ENCODE measurements at regions not wholly inside any gene's neighbourhood (a gene's known extent, or its start where the extent isn't known, plus 50 kb on each side); places are given as distances from the start of the nearest gene placed in this dataset.
"Not testable (repeated sequence)": the region's sequence is repeated elsewhere in the genome, so short reads cannot be mapped to it uniquely, and the experiment has no call there.

DNA sequence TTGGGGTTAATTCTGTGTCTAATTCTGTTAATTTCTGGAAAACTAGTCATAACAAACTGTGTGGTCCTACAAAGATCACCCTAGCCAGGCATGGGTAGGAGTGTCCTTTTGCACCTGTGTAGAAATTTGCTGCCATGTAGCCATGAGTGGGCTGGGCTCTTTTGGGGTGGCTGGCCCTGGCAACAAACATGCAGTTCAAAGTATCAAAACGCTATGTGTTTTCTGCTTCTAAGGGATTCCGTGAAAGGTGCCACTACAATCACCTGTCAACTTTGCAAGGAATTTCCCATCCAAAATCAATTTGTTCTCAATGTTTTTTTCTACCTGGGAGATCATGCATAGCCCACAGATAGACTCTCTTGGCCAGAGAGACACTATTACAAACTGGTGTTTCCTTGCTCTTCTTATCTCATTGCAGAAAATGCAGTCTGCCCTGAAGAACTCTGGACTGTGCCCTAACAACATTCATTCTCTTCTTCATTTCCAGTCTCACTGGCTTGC, 537.7 kb upstream of the ID2 start:
- no peak for DNase-seq (ENCODE audit: low spot score)

DNA sequence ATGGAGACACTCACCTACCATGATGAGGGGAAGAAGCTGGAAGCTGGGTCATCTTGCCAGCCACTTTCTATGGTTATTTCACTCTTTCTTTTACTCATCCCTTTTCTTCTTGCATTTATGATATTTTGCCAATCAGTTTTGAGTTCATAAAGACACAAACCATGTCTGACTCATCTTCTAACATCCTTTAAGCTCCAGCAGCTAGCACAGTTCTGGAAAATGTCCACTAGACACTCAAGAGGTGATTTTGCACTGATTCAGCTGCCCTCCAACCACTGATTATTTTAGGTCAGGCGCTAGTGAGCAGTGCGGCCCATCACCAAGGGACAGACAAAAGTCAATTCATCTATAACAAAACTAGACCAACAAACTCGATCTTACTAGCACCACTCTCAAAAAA, 537.1 kb upstream of the ID2 start:
- no peak for DNase-seq (ENCODE audit: low spot score)

DNA sequence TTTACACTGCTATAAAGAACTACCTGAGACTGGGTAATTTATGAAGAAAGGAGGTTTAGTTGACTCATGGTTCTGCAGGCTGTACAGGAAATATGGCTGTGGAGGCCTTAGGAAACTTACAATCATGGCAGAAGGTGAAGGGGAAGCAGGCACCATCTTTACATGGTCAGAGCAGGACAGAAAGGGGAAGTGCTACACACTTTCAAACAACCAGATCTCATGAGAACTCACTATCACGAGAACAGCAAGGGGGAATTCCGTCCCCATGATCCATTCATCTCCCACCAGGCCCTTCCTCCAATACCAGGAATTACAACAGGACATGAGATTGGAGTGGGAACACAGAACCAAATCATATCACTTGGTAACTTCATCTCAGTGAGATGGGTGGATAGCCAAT, 536.5 kb upstream of the ID2 start:
- not testable (repeated sequence) for DNase-seq (ENCODE audit: low spot score)

DNA sequence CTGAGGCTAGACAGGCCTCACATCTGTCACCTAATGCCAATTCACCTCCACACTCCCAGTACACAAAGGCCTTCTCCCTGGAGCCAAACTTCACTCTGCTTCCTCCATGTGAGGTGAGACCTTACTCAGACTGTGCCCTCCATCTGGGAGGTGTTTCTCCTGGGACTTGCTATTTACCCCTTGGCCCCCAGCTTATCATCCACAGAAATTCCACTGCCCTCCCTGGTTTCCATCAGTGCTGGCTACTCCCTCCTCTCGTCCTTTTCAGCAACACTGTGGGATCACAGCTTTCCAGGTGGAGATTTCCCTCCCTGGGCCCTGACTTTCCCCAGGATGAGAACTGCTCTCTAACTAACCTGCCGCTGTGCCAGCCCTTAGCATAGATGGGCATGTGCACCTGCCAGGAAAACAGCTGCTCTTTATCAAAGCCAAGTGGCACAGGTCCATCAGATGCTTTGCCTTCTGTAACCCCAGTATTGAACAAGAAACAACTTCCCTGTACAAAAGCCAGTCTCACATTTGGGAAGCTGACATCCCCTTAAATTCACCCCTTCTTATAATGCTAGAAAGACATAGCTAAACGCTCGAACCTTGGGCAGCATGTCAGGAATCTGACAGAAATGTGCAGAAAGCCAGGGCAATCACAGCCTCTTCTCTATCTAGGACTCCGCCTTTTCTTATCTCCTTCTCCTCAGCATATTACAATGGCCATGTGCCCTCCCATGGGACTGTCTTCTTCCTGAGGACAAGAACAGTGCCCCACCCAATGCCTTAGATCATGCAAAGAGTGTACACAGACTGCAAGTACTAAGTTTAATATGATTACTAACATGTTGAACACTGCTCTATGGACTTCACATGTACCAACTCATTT, 535.5 kb upstream of the ID2 start:
- DNase-seq (ENCODE audit: low spot score) = no peak

DNA sequence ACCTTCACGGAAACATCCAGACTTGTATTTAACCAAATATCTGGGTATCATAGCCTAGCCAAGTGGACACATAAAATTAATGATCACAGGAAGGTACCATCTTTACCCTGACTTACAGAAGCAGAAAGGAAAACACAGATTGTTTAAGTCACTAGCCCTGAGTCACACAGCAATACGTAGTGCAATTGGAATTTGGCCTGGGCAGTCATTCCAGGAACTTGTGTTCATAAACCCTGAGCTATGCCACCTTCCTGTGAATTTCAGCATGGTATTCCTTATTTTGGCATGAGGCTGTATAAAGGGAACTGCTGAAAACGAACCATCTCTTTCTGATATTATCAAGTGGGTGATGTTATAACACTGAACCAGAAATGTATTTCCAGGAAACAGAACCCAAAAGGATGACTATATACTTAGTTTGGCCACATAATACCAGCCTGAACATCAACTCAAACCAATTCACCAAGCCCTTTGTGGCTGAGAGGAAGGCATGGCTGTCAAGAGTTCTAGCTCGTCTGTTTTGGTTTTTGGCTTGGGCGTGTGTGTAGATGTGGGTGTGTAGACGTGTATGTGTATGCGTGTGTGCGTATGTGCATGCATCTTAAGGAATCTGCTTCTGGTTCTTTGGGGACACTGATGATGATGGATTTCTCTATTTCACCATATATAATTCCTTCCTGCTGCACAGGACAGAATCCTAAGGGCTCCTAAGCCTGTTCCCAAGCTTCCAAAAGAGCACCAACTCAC, 533.4 kb upstream of the ID2 start:
- DNase-seq (ENCODE audit: low spot score) = no peak

DNA sequence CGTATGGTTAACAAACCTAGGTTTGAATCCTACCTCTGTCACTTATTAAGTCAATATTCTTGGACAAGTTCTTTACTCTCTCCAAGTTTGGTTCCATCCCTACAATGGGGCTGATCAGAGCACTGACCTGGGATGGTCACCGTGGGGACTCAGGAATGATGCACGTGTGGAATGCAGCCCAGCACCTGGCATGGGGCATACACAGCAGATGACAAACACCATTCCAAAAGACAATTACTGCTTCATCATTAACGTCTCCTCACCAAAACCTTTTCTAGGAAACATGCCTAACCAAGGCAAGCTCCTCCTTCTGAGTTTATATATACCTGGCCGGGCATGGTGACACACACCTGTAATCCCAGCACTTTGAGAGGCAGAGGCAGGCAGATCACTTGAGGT, 532.9 kb upstream of the ID2 start:
- DNase-seq (ENCODE audit: low spot score) = no peak

DNA sequence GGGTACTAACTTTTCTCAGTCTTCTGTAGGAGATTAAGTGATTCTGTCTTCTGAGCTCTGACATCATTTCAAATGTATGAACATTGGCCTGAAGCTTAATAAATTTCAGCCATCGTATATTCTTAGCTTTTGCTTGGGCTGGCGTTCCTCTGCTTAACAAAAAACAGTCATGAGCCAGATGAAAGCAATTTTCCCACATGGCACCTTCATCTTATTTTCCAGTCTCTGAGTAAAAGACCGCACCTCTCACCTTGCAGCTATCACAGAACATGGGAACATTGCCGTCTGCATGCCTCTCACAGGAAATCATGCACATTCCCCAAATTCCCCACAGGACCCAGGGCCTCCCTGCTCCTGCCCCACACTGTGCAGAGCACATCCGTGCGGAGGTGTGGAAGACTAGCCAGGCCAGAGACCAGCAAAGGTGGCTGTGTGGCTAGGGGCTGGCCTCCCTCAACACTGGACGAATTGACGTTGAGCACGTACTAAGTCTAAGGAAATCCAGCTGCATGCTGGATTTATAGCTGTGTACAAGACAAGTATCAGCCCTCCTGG, 531.8 kb upstream of the ID2 start:
- no peak for DNase-seq (ENCODE audit: low spot score)

DNA sequence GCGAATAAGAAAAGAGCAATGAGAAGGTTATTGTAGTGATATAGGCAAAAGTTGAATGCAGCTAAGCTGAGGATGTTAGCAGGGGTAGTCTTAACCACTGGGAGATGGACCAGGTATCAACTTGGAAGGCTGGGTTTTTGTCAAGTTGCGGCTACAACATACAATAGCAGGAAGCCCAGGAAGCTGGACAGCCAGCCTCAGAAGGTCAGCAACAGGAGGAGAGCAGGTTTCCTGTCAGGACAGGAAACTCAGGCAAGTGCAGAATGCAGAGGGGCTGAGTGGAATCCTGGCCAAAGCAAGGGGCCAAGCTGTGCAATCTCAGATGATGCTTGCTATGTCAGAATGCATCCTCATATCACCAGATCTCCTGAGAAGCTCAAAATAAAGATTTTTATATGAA, 530.0 kb upstream of the ID2 start:
- DNase-seq (ENCODE audit: low spot score) = no peak

DNA sequence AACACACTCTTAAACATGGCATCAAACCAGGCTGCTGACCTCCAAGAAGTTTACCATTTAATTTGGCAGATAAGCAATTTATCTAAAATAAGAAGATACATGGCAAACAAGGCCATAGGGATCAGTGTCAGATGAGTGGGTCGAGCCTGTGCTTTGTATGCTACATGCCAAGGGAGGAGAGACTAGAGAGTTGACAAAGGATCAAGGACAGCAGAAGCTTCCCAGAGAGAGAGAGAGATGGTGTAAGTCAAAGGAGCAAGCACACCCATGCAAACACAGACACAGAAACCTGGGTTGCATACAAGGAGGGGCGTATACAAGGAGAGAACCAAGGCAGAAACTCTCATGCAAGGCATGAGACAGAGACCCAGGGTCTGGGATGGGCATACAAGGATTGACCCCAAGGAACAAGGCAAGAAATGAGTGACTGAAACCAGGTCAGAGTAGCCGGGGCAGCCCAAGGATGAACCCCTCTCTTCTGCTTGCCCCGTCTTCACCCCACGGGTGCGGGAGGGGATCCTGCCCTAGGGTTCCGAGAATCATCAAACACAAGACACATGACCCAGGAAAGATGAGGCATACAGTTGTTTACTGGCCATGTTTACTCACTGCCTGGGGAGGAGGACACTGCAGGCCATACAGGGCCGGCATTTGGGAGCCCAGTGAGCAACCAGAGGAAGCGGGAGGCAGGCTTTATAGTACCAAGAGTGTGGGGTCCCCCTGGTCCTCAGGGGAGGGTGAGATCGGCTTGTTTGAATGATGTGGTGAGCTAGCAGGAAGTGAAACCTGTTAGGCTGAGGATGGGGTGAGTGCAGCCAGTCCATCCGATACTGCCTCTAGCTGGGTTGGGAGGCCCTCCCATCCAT, 529.2 kb upstream of the ID2 start:
- no peak for DNase-seq (ENCODE audit: low spot score)

DNA sequence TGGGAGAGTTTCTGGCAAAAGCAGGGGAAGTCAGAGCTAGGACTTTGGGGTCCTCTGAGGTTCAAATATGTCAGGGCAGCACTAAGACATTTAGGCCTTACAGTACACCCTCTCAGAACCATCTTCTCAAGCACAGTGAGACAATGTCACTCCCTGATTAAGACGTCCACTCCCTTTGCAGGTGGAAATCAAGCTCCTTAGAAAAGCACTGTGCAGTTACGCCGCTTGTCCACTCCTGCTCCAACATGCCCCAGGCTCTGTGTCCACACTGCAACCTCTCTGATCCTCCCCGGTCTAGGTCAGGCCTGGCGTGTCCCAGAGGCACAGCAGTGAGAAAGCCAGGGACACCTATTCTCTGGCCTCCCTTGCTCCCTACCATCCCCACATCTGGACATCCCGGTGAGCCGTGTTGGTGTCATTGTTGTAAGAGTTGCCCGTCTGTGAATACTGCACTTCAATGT, 528.6 kb upstream of the ID2 start:
- no peak for DNase-seq (ENCODE audit: low spot score)

DNA sequence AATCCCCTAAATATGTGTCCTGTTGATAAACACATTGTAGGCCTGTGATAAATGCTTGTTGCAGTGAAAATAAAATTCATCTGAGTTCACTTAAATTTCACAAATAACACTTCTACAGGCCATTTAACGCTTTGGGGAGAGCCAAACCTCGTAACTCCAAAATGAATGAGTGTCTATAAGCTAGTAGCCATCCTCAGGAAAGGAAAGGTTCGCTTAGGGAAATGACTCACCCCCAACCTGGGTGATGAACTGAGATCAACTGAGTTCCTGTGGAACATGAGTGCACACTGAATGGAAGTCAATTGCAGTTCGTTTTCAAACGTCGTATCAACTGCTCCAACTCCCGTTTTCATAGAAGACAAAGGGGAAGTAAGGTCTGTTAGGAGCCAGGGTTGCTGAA, 527.6 kb upstream of the ID2 start:
- no peak for DNase-seq (ENCODE audit: low spot score)

DNA sequence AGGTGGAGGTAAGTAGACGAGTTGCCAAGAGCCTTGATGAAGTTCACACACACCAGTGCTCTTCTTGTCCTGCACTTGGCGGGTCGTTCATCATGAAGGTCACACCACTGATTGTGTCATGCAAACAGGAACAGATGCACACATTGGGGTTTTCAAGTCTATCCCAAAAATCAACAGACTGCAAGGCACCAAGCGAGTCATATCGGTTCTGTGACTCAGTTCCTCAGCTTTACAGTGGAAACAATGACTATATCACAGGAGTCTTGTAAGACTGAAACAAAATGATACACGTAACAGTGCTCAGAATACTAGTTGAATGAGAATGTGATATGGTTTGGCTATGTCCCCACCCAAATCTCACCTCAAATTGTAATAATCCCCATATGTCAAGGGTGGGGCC, 526.9 kb upstream of the ID2 start:
- DNase-seq (ENCODE audit: low spot score) = no peak

DNA sequence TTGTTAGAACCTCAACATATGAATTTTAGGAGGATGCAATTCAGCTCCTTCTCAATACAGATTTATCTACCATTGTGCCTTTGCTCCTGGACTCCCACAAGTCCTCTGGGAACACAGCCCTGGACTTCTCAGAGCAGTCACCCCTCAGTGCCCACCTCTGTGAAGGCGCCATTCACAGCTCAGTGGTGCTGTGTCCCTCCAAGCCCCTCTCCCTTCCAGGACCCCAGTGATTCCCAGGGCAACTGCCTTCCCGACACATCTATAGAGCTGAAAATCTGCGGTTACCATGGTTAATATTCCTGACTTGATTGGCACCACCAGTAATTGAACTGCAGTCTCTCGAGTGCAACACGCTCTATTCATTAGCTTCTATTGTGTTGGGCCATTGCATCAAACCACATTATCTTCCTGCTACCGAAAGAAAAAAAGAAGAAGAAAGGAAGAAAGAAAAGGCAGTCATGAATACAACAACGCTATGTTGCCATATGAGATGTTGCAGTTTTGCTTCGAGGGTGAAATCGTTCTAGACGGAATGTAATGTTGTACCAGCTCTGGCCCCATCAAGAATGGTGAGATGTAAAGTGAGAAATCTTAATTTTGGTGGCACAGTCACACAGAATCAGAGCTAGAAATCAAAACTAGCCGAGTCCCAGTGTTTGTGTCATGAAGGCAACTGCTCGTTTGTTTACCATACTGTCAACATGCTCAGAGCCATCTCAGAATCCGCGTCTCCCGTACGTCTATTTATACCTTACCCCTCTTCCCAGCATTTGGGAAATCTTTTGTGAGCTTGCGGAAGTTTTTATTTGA, 524.0 kb upstream of the ID2 start:
- no peak for DNase-seq (ENCODE audit: low spot score)

DNA sequence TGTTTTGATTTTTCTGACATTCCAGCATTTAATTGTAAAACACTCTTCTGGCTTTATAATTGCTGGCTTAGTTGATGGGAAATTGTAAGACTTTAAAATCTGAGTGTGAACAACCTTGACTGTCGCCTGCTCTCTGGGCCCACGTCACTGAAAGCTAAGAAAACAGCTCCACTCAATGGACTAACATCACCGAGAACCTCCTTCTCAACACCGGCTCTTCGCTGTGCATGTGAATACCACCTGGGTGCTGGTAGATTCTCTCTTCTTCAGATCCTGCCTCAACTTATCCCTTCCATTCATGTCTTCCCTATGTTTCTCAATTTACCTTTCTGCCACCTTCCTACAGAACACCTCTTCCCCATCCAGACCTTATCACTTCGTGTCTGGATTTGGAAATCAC, 523.1 kb upstream of the ID2 start:
- no peak for DNase-seq (ENCODE audit: low spot score)

DNA sequence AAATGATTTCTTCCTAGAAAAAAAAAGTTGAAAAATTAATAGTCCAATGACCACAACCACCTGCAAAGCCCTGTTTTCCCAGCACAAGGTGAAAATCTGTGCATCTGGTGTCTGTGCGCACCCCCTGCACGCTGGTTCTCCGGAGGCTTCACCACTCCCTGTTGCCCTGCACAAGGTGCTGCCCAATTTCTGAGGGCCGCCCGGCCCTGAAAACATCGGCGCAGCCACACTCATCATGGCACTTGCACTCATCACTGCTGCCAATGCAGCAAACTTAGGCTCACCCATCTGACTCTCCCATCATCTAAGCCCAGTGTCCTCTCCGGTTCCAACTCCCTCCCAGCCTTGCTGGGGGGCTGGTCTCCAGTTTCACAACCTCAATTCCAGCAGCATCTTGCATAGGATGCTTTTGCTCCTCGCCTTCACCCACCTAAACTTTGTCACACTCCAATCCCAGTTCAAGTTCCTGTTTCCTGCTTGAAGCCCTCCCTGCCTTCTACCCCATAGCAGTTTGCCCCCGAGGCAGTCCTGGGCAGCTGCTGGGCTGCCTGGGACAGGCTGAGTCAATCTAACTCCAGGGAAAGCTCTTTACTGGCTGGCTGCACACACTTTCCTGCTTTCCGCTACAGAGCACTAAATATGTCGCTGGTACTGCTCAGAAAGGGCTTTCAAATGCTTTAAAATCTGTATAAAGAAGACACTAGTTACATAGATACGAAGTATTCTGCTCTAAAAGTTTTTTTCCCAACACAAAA, 522.5 kb upstream of the ID2 start:
- no peak for DNase-seq (ENCODE audit: low spot score)

DNA sequence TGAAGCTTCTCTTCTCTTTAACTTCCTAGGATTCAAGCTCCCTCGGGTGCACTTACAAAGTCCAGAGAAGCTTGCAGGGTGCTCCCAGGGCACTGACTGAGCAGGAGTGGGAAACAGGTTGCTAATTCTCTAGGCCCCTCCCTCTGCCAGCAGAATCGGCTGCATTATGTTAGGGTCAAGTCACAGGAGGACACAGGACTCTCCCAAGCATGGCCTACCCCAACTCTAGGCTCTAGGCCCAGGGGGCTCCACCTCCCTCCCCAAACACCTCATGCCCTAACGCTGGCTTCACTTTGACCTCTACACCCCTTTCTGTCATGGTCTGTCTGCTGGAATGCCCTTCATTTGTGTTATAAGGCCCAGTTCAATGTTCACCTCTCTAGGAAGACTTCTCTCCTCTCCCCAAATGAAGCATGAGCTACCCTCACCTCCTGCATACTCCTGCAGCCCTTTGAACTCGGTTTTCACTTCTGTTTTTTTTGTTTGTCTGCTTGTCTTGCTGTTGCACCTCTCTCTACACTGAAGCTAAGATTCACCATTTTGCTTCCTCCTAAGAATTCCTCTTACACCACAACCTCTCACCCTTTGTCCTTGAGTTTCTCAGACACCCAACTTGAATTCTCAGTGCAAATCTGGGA, 521.8 kb upstream of the ID2 start:
- DNase-seq (ENCODE audit: low spot score) = no peak

DNA sequence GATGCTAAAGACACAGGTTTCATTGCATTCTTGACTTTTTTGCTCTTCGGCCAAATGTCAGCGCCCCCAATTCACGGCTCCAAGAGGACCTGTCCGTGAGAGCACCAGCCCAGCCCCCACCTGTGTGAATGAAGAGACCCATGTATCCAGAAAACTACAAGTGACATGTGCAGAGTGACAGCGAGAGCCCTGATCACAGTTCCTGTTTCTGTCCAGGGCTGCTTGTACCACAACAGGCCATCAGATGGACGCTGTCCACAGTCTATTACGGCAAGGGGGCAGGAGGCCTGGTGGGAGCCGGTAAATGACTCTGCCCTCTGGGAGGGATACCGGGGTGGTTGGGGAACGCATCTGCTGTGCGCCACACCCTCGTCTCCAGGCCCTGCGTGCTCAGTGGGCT, 520.9 kb upstream of the ID2 start:
- no peak for DNase-seq (ENCODE audit: low spot score)

DNA sequence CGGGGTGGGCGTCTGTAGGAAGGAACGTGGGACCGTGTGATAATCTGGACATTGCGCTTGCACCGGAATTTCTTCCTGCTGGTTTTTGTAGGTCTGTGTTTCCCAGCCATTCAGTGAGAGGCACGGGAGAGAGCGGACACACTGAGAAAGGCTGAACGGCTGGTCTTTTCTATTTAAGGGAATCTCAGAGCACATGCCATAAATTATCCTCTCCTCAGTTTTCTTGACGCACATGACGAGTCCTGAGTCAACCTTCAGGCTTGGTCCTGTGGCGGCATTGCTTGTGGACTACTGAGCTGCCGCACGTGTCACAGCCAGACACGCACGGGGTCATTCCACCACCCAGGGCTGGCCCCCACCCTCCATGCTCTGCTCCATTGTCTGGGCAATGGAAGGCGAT, 519.3 kb upstream of the ID2 start:
- DNase-seq (ENCODE audit: low spot score) = no peak

DNA sequence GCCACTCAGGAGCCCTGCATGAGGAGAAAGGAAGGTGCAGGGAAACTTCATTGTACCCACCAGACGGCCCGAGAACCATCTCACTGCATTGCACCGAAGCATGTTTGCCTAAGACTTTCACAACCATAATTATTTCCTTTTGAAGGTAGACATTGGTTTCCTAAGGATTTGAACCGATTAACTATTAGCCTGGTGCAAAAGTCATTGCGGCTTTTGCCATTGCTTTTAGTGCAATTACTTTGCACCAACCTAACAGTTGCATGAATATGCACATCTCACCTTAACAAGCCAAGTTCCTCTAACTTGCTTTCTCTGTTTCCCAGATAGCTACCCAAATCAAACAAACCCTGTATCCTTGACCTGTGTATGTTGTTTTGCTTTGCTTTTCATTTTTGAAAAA, 516.3 kb upstream of the ID2 start:
- no peak for DNase-seq (ENCODE audit: low spot score)
